GM18867 (cell line): ENCODE measurements at regions not wholly inside any gene's neighbourhood (a gene's known extent, or its start where the extent isn't known, plus 50 kb on each side); places are given as distances from the start of the nearest gene placed in this dataset.
"Not testable (repeated sequence)": the region's sequence is repeated elsewhere in the genome, so short reads cannot be mapped to it uniquely, and the experiment has no call there.

Source experiments
- ATAC-seq: cut with Tn5 transposase; IDR thresholded peaks from one replicate; pipeline ENCODE4 v1.9.1; 2021; ENCODE audit warnings: mild to moderate bottlenecking, moderate library complexity; ENCODE audit not compliant: unreplicated experiment

DNA sequence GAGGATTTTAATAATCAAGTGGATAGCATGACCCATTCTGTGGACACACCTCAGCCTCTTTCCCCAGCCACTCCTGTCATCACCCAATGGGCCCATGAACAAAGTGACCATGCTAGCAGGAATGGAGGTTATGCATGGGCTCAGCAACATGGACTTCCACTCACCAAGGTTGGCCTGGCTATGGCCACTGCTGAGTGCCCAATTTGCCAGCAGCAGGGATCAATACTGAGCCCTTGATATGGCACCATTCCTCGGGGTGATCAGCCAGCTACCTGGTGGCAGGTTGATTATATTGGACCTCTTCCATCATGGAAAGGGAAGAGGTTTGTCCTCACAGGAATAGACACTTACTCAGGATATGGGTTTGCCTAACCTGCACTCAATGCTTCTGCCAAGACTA is 173.9 kb upstream of the C1orf87 start:
- ATAC-seq: not testable (repeated sequence)

DNA sequence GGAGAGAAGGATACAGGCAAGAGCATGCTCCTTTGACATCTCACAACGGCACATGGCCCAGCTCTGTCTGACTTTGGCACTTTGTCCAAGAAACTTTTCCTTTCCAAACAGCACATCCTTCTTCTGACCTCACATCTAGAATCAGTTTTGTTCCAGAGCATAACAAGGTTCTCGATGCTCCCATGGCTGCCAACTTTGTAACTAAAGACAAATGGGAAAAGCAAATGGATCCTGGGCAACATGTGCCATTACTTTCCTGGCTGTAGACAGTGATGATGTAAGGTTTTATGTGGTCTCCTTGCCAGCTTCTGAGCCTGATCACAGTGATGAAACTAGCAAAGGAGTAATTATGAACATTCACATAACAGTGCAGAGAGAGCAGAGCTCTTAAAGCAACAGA is 171.8 kb upstream of the C1orf87 start:
- no peak for ATAC-seq

DNA sequence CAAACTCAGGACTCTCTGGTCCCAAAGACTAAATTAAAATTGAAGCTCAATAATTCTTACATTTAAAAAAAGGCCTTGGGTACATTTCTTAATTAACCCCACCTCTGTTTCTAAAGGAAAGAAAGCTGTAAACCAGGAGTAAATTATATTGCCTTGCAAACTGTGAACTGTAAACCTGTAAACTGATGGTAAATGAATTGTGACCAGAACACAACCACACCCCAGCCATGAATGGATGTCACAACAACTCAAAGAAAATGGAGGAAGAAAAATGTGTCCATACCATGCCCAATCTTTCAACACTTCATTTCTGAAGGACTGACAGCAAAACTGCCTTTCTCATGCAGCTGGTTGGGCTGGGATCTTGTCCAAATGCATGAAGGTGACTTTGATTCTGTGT is 171.3 kb upstream of the C1orf87 start:
- ATAC-seq: no peak

DNA sequence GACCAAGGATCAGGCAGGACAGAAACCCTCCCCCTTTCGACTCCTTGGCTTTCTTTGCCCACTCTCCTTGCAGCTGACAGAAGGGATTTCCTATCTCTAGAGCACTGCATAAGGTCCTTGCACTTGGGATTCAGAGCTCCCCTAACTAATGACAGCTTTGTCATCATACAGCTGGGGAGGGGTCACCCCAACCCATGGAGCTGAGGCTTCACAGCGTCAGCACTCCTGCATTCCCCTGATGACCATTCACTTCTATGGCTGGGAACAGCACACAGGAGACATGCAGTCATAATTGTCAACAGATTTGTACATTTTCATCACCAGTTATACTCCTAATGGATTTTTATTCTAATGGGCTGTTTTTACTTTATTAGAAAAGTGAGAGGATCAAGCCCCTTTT is 161.7 kb upstream of the C1orf87 start:
- no peak for ATAC-seq

DNA sequence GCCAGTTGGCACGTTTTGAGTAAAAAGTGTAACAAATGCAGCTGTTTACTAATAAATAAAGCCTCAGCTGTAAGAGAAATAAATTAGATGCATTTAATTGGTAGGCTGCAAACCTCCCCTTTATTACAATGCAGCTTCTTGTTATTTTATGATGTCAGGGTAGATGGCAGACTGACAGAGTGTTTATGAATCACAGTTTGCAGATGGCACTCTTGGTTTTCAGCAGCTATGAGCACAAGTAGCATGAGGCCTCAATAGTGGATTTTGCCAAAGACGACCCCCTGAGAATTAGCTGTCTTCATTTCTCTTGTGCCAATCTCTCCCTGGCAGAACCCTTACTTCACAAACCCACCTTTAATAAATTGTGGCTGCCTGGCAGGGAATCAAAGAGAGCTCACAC is 161.2 kb upstream of the C1orf87 start:
- no peak for ATAC-seq

DNA sequence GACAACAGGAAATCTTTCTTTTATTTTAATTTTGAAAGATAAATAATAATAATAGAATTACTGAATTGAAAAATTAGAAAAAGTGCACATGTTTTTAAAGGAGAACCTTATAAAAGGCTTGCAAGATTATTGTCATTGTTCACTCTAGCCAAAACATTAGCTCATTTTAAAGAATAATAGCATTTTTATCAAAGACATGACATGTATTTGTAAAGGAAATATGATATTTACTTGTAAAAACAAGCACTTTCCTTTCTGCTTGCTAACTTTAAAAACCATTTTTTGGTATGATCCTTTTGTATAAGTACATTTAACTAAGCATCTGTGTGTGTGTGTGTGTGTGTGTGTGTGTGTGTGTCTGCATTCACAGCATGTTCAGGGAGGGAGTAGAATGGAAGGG is 156.3 kb upstream of the C1orf87 start:
- ATAC-seq: no peak

DNA sequence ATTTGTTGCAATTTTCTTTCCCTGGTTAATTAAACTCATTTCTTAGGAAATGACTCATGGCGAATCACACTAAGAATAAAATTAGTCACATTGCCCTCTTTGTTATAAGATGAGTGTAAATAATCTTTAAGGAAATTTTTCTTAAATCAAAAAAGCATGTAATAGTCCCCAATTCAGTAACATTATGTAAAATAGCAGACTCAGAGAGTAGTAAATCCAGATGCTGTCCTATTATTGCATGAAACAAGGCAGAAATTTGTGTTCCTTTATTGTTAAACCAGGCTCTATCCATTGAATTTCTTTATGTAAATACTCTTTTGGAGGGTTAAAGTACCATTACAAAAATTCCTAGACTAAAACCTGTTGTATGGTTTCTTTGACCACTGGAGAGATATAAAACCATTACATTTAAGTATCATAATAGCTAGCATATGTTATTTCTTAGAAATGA is 154.5 kb upstream of the C1orf87 start:
- ATAC-seq: no peak

DNA sequence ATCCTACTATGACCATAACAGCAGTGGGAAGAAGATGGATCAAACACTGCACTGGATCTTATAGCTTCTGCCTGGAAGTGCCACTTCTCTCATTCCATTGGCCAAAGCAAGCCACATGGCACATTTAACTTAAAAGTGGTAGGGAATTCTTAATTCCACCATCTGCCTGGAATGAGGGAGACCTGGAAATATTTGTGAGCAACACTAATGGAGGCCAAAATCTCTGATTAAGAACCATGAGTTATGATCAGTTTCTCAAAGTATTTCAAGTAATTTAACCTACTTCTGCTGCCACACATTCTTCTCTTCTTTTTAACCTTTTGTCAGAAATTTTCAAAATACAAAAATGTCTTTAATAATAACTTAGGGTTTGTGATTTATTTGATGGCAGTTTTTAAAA is 154.0 kb upstream of the C1orf87 start:
- ATAC-seq: no peak

DNA sequence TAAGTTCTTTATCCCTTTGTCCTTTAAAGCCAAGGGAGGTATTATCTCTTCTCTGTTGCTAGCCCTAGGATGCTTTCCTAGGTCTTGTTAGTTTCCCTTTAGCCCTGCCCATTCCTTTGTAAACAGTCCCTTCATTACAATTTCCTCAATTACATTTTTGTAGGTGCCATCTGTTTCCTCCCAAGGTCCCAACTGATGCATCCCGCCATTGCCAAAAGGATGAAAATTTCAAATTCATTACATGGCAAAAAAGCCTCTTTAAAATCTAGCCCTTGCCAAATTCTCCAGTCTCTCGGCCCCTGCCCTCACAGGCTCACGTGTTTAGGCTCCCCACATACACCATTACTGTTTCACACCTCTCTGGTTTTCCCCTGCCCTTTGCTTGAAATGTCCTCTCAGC is 151.9 kb upstream of the C1orf87 start:
- ATAC-seq: no peak

DNA sequence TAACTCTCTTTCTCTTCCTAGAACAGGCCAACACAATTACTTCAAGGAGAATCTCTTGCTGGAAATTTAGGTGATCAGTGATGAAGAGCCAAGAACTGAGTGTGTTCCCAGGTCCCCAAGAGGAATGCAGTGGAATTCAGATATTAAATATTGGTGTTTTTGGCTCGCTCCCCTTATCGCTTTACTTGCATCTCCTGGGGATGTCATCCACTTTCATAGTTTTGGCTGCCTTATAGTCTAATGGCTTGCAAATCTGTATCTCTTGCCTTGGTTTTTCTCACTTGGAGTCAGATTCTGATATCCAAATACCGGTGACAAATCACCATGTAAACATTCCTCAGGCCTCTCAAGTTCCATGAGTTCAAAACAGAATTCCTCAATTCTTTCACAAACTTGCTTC is 151.0 kb upstream of the C1orf87 start:
- no peak for ATAC-seq

DNA sequence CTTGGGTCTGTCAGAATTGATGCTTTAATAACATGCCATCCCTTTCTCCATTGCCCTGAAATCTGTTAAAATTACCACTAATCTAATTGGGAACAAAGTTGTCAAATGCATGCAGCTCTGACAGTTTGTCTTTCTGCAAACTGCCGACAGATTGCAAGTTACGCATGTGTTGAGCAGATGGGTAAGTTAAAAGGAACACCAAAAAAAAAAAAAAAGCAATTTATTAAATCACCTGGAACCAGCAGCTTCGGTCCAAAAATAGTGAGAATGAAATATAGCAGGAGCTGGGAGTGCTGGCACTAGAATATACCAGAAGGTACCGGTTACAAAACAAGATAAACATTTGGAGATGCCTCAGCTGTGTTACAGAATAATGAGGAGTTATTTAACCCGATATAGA is 149.6 kb upstream of the C1orf87 start:
- ATAC-seq: no peak

DNA sequence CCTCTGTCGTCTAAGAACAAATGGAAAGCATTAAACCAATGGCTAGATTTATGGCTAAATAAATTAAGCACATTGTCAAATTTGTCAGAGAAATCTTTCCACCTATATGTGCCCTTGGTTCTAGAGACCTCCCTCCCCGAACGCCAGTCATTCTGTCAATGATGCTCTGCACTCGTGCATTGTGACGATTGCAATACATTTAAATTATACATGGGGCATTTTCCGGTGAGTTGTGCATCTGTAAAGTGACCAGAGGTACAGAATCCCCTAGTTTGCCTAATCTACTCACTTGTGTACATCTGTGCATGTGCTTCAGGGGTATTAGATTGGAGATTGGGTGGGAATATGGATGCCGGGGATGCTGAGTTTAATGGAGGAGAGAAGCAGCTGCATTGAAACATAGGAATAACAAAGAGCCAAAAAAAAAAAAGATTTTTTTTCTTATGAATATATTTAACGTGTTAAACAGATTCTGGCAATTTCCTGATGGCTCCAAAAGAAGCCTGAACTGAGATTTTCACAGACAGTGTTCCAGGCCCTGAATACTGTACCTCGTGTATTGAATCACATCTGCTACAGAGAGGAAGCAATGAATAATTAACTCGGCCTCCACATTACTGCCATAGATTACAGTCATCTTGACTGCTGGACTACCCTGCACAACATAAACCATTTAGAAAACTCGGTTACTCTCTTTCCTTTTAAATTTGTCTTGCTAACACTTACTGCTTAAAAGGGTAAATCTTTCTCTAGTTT is 149.0 kb upstream of the C1orf87 start:
- no peak for ATAC-seq

DNA sequence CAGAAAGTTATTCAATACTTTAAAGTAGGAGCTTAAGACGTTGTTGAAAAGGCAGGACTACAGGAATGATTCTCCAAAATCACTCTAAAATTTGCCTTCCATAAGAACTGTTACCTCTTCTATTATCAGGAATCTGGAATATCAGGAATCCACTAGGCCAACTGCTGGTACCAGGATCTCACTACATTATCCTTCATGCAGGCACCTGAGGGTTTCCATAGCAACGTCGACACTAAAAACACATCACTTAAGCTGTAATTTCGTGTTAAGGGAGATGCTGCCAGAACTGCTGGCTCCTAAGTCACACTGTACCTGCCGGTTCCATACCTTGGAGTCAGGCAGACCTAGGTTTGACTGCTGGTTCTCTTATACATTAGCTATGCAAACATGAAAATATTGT is 139.7 kb upstream of the C1orf87 start:
- ATAC-seq: no peak

DNA sequence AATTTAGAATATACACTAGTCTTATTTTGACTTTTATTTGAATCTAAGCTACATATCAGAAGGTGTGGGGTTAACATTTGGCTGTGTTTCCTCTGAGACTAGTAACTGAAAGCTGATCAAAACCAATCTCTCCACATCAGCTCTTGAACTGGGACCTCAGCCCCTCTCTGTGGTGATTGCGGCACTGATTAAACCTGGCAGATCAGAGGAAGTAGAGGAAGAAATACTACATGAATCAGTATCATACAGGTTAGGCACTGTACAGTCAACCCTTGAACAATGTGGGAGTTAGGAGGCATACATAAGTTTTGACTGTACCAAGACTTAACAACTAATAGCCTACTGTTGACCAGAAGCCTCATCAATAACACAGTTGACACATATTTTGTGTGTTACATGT is 122.5 kb upstream of the C1orf87 start:
- no peak for ATAC-seq

DNA sequence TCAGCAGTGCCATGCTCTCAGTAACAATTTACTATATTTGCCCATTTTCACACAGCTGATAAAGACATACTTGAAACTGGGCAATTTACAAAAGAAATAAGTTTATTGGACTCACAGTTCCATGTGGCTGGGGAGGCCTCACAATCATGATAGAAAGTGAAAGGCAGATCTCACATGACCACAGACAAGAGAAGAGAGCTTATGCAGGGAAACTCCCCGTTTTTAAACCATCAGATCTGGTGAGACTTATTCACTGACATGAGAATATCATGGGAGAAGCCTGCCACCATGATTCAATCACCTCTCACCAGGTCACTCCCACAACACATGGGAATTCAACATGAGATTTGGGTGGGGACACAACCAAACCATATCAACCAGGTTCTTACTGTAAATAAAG is 112.1 kb upstream of the C1orf87 start:
- ATAC-seq: no peak

DNA sequence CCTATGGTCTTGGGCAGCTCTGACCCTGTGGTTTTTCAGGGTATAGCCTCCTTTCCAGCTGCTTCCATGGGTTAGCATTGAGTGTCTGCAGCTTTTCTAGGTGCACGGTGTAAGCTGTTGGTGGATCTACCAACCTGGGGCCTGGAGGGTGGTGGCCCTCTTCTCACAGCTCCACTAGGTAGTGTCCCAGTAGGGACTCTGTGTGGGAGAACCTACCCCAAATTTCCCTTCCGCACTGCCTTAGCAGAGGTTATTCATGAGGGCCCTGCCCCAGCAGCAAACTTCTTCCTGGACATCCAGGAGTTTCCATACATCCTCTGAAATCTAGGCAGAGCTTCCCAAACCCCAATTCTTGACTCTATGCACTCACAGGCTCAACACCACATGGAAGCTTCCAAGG is 111.0 kb upstream of the C1orf87 start:
- ATAC-seq: no peak

DNA sequence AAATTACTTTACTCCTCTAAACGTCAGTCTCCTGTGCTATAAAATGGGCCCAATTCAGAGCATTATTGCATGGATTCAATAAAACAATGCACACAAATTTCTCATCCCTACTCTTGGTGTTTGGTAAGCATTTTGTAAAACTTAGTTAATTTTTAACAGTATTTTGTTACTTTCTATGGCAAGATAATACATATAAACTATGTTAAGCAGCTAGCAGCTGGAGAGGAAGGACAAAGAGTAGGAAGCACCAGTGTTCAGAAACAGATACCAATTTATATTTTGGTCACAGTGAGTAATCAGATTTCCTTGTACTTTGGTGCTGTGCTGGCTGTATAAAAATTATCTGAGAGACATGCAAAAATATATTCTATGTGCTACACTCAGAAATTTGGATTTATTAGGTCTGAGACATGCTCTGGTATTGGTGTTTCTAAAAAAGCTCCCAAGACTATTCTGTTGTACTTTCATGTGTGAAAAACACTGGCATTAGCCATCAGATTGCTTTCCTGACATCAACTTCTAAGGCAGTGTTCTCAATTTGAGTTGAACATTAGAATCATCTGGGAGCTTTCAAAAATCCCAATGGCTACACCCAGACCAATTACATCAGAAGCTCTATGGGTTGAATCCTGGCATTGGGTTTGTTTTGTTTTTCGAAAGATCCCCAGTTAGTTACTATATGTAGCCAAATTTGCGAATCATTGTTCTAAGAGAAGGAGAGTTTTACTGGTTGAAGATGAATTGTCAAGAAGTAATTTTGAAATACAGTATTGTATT is 100.3 kb upstream of the C1orf87 start:
- no peak for ATAC-seq

DNA sequence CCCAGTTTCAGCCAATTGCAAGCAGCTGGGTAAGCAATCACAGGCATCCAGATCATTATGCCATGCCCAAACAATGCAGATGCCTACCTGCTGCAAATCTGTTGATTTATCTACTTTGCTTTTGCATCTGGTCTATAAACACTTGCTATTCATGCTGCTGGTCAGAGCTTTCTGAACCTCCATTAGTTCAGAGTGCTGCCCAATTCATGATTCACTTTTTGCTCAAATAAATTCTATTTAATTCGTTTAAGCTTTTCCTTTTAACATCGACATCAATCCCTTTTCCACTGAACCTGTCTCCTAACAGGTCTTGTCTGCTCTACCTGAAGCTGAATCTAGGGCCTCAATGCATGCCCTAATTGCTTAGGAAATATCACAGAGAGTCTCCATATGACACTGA is 99.4 kb upstream of the C1orf87 start:
- ATAC-seq: no peak

DNA sequence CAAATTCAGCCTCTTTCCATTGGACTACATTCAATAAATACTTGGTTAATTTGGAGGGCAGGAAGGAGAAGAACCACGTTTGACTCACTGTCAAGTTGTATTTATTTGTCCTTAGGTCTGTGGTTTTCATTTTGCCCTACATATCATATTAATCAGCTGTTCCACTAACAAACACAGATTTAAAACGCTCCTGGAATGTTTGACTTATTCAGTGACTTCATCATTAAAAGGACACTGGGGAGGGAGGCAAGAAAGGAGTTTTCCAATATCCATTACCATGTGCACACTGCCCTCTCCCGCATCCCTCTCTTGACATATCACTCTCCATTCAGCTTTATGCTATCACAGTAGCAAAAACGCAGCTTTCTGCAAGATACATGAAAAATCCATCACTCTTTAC is 98.2 kb upstream of the C1orf87 start:
- ATAC-seq: no peak

DNA sequence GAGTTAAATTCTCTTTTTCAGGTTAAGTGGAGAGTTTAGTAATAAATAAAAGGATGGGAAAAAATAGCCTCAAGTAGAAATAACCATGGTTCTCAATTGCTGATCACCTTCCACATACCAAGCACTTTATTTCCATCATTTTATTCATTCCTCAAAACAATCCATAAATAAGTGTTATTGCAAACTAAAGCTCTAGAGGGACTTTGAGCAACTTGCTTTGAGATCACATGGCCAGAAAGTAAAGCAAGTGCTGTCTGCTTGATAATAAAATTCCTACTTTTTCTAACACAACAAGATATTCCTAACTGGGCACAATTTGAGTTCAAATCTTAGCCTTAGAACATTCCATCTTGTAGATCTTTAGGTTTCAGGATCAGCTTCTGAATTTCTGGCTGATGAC is 97.1 kb upstream of the C1orf87 start:
- ATAC-seq: no peak

DNA sequence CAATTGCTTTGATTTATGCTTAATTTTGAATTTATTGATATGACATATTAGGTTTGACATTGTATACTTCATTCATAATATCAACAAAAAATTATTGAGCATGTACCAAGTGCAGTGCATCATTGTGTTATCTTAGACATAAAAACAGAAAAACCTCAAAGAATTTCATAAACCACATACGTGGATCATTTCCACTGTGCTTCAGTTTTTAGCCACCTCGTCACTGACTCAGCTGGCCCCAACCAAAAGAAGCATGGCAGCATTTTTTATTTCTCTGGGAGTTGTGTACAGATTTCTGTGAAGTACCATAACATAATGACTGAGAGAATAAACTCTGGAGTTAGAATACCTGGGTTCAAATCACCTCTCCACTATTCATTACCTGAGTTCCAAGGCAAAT is 95.6 kb upstream of the C1orf87 start:
- ATAC-seq: no peak

DNA sequence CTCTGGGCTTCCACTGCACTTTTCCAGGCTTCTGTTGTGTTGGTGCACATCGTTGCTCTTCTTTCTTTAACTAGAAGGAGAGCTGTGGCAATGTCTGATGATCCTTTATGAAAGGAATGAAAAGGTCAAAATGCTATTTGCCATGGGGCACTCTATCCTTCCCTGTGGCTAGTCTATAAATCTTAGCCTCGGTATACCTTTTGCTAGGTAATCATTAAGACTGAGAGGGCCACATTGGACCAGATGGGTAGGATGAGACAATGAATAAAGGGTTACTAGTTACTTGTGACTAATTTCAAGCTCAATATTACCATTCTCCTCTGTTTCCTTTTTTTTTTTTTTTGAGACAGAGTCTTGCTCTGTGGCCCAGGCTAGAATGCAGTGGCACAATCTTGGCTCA is 89.4 kb upstream of the C1orf87 start:
- no peak for ATAC-seq

DNA sequence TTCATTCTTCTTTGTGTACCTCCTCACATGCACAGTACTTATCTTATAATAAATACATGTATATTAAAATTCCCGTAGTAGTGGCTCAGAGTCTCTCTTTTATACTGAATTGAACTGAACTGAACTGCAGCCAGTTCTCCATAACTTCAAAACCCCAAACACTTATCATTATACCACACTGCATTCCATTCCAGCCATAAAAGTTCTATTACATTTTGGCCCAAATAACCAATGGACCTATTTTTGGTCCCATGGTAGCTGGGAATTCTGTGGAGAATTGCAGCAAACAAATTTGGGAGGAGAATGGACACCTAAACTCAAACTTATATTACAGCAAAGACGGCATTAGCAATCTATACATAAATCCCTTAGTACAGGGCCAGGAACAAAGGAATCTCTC is 86.6 kb upstream of the C1orf87 start:
- no peak for ATAC-seq
